ENCODE measurements at regions not wholly inside any gene's neighbourhood (a gene's known extent, or its start where the extent isn't known, plus 50 kb on each side); places are given as distances from the start of the nearest gene placed in this dataset.

GRCh38 chr2:2586931-2587330, 255.9 kb upstream of the MYT1L start:
- H3K79me1 ChIP-seq (ENCODE audit: low read depth, low read length) = no peaks in the 10 kb centered on the region
- no peak overlapping the region for H3K23ac ChIP-seq (ENCODE audit: insufficient read length)
- H3K36me3 ChIP-seq (ENCODE audit: control insufficient read depth in 2 of 4, insufficient read depth in 4 of 4, low read length in 3 of 4) = no peaks in the 10 kb centered on the region
- FAIRE-seq = no peak
- H3K9me3 ChIP-seq (ENCODE audit: insufficient read depth in 2 of 2, low read depth in 1 of 2, low read length in 1 of 2) = no peaks in the 10 kb centered on the region
- H3K14ac ChIP-seq (ENCODE audit: insufficient read length) = no peak overlapping the region
- H2BK120ac ChIP-seq (replicated peaks; ENCODE audit: low read depth, low read length) = no peak overlapping the region
- no peak overlapping the region for H2BK15ac ChIP-seq (ENCODE audit: low read length)
- H3K56ac ChIP-seq (replicated peaks; ENCODE audit: insufficient read length, low read depth, low read length) = no peak overlapping the region
- no peak overlapping the region for H3K4me2 ChIP-seq (ENCODE audit: insufficient read depth in 1 of 2, low read depth in 2 of 2, low read length in 2 of 2)
- no peak overlapping the region for H3K4ac ChIP-seq (replicated peaks; ENCODE audit: insufficient read length, low read depth, low read length)
- no peak overlapping the region for H3K18ac ChIP-seq (ENCODE audit: extremely low read depth, low read length)
- H3K79me2 ChIP-seq (ENCODE audit: control insufficient read depth in 1 of 2, insufficient read depth in 2 of 2, low read length in 2 of 2) = no peaks in the 10 kb centered on the region
- ChIA-PET CTCF (ENCODE audit: partially characterized antibody) (no interaction called here), POLR2A (ENCODE audit: partially characterized antibody) (no interaction called here)
- TF ChIP-seq CBX8 (IDR thresholded peaks at IDR 0.05; ENCODE audit: borderline replicate concordance, low read depth, low read length) (no peak), KDM4A (IDR thresholded peaks at IDR 0.05; ENCODE audit: low read depth, low read length, severe bottlenecking) (no peak), SAP30 (IDR thresholded peaks at IDR 0.05; ENCODE audit: insufficient read depth, insufficient replicate concordance, low read length) (no peak), EZH2 (IDR thresholded peaks at IDR 0.05; ENCODE audit: low read depth, low read length, severe bottlenecking) (no peak), SIN3A (conservative IDR thresholded peaks at IDR 0.05 in 1 of 2, IDR thresholded peaks at IDR 0.05 in 1 of 2; ENCODE audit: low read depth in 1 of 2, low read length in 2 of 2) (no peak), CEBPB (IDR thresholded peaks at IDR 0.05; ENCODE audit: low read depth, low read length) (no peak), POLR2A (IDR thresholded peaks at IDR 0.05; ENCODE audit: control extremely low read depth in 1 of 2, low read depth in 2 of 2, low read length in 2 of 2) (no peak), RNF2 (IDR thresholded peaks at IDR 0.05; ENCODE audit: borderline replicate concordance, low read depth, low read length, missing control alignments, poor library complexity, severe bottlenecking) (no peak), SIX5 (IDR thresholded peaks at IDR 0.05; ENCODE audit: low read depth, low read length) (no peak), TBP (IDR thresholded peaks at IDR 0.05; ENCODE audit: low read depth, low read length) (no peak), RXRA (IDR thresholded peaks at IDR 0.05; ENCODE audit: insufficient read depth, low read depth, low read length) (no peak)
- H3K23me2 ChIP-seq (ENCODE audit: low read depth, low read length) = no peaks in the 10 kb centered on the region
- no peak overlapping the region for H2AFZ ChIP-seq (ENCODE audit: low read length)
- no peak overlapping the region for H3K27ac ChIP-seq (ENCODE audit: low read depth, low read length)
- no peak overlapping the region for H3K4me3 ChIP-seq (ENCODE audit: extremely low read depth in 1 of 4, insufficient read depth in 2 of 4, low read depth in 3 of 4, low read length in 4 of 4)
- no peaks in the 10 kb centered on the region for H4K20me1 ChIP-seq (replicated peaks in 1 of 2; ENCODE audit: control insufficient read depth in 1 of 2, insufficient read depth in 2 of 2, low read length in 2 of 2)
- no peak overlapping the region for H4K5ac ChIP-seq (ENCODE audit: insufficient read length, low read depth, low read length)
- 90% methylated on average over 9 of the region's 9 CpGs; no CpG with 5 or more reads in 1 of the 2 experiments for WGBS, 2 experiments (ENCODE audit: extremely low coverage in 1 of 2, insufficient coverage in 1 of 2, insufficient read length in 1 of 2, insufficient replicate concordance in 2 of 2, low coverage in 1 of 2, low lambda C conversion rate in 2 of 2, missing lambda C conversion rate in 1 of 2)
- H2BK20ac ChIP-seq (ENCODE audit: low read length) = no peak overlapping the region
- DNase-seq (ENCODE audit: low read depth in 1 of 2, low spot score in 2 of 2) = no peak
- H3K27me3 ChIP-seq (replicated peaks in 1 of 4; ENCODE audit: control insufficient read depth in 3 of 4, extremely low read depth in 1 of 4, insufficient read depth in 3 of 4, low read length in 3 of 4) = no peaks in the 10 kb centered on the region
- H2BK5ac ChIP-seq (ENCODE audit: low read depth, low read length) = no peak overlapping the region
- H2BK12ac ChIP-seq (ENCODE audit: low read depth, low read length) = no peak overlapping the region
- H4K8ac ChIP-seq (ENCODE audit: extremely low read depth, insufficient read depth, low read length) = no peak overlapping the region
- H3K4me1 ChIP-seq (replicated peaks in 1 of 4; ENCODE audit: control insufficient read depth in 3 of 4, insufficient read depth in 4 of 4, low read length in 3 of 4) = no peaks in the 10 kb centered on the region; a peak in 1 of 7 replicates
- H4K91ac ChIP-seq (replicated peaks; ENCODE audit: insufficient read length, low read length) = no peak overlapping the region
- H3K9ac ChIP-seq (replicated peaks in 1 of 4; ENCODE audit: extremely low read depth in 1 of 4, low read depth in 3 of 4, low read length in 3 of 4) = no peak overlapping the region
- H2AK5ac ChIP-seq (ENCODE audit: low read depth, low read length) = no peak overlapping the region

Measured in H1 (cell line).